COLO668 (cell line): ENCODE measurements at regions not wholly inside any gene's neighbourhood (a gene's known extent, or its start where the extent isn't known, plus 50 kb on each side); places are given as distances from the start of the nearest gene placed in this dataset.

Source experiments
- DNase-seq: peaks from one replicate; lab custom pipeline; 2025; ENCODE audit not compliant: unreplicated experiment; lab: John Stamatoyannopoulos, UW

GRCh38 chr1:106613068-106613467 lies 443.4 kb upstream of the PRMT6 start:
- no peak for DNase-seq

GRCh38 chr1:106613861-106614260 lies 442.6 kb upstream of the PRMT6 start:
- DNase-seq, result no peak

GRCh38 chr1:106615473-106615872 lies 441.0 kb upstream of the PRMT6 start:
- no peak for DNase-seq

GRCh38 chr1:106619080-106619826 lies 437.2 kb upstream of the PRMT6 start:
- DNase-seq, result no peak

GRCh38 chr1:106619827-106620134 lies 436.7 kb upstream of the PRMT6 start:
- DNase-seq, result no peak

GRCh38 chr1:106620521-106620954 lies 435.9 kb upstream of the PRMT6 start:
- DNase-seq, result peak; percentile 55

GRCh38 chr1:106621853-106622252 lies 434.6 kb upstream of the PRMT6 start:
- DNase-seq, result peak; percentile 32

GRCh38 chr1:106637566-106637965 lies 418.9 kb upstream of the PRMT6 start:
- DNase-seq, result no peak

- no peak for DNase-seq
Measured at GRCh38 chr1:106646261-106646784, 410.2 kb upstream of the PRMT6 start.

- DNase-seq, result no peak
Measured at GRCh38 chr1:106646816-106647215, 409.7 kb upstream of the PRMT6 start.

GRCh38 chr1:106651028-106651762 lies 405.3 kb upstream of the PRMT6 start:
- DNase-seq, result no peak

GRCh38 chr1:106659490-106660244 lies 396.8 kb upstream of the PRMT6 start:
- no peak for DNase-seq

GRCh38 chr1:106675558-106675957 lies 380.9 kb upstream of the PRMT6 start:
- DNase-seq, result no peak

GRCh38 chr1:106676021-106676420 lies 380.5 kb upstream of the PRMT6 start:
- no peak for DNase-seq

GRCh38 chr1:106677181-106677580 lies 379.3 kb upstream of the PRMT6 start:
- DNase-seq, result no peak

- no peak for DNase-seq
Measured at GRCh38 chr1:106677721-106678120, 378.8 kb upstream of the PRMT6 start.

GRCh38 chr1:106678279-106679050 lies 378.0 kb upstream of the PRMT6 start:
- no peak for DNase-seq

- no peak for DNase-seq
Measured at GRCh38 chr1:106680216-106680615, 376.3 kb upstream of the PRMT6 start.

GRCh38 chr1:106680776-106681344 lies 375.6 kb upstream of the PRMT6 start:
- no peak for DNase-seq

- DNase-seq, result no peak
Measured at GRCh38 chr1:106681939-106682522, 374.4 kb upstream of the PRMT6 start.
